ENCODE measurements at regions not wholly inside any gene's neighbourhood (a gene's known extent, or its start where the extent isn't known, plus 50 kb on each side); places are given as distances from the start of the nearest gene placed in this dataset.

DNA sequence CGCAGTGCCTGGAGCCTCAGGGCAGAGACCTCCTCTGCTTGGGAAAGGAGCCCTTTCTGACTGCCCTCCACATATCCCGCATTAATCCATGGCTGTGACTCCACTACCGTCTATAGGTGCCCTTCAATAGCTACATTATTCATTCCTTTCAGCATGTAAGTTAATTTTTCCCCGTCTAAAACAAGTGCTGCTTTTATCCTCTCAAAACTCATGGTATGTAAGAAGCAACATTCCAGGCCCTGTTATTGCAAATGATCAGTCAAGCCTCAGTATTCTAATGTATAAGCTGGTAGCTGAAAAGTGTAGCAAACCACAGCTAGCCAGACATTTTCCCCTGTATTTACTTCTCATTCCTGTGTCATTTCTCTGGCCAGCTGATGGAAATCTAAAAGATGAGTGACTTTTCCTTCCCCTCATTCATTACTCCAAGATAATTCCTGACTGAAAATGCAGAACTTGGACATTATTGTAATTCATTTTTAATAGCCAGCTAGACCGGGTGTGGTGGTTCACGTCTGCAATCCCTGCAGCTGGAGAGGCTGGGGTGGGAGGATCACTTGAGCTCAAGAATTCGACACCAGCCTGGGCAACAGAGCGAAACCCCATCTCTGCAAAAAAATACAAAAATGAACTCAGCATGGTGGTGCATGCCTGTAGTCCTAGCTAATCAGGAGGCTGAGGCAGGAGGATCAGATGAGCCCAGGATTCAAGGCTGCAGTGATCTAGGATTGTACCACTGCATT, 88.5 kb upstream of the SOD1 start:
- no peak for TF ChIP-seq POLR2A (IDR thresholded peaks at IDR 0.05; ENCODE audit: low read length)
- TF ChIP-seq GATA1 (IDR thresholded peaks at IDR 0.05; ENCODE audit: low read depth, low read length): no peak

Data from erythroblast (primary cell).